ENCODE measurements at regions not wholly inside any gene's neighbourhood (a gene's known extent, or its start where the extent isn't known, plus 50 kb on each side); places are given as distances from the start of the nearest gene placed in this dataset.

- no peaks in the 10 kb centered on the region for H3K36me3 Mint-ChIP-seq (ENCODE audit: unreplicated experiment)
- no peak for DNase-seq (ENCODE audit: extremely low spot score, unreplicated experiment)
- no peaks in the 10 kb centered on the region for H3K27me3 Mint-ChIP-seq (ENCODE audit: unreplicated experiment)
- H3K4me1 Mint-ChIP-seq (ENCODE audit: unreplicated experiment): peaks cover 23% of the 10 kb centered on the region
- no peak overlapping the region for H3K27ac Mint-ChIP-seq (ENCODE audit: unreplicated experiment)
- no peaks in the 10 kb centered on the region for H3K9me3 Mint-ChIP-seq (ENCODE audit: unreplicated experiment)
- H3K4me3 Mint-ChIP-seq (ENCODE audit: unreplicated experiment): no peak overlapping the region
- TF ChIP-seq, protein P1, sequence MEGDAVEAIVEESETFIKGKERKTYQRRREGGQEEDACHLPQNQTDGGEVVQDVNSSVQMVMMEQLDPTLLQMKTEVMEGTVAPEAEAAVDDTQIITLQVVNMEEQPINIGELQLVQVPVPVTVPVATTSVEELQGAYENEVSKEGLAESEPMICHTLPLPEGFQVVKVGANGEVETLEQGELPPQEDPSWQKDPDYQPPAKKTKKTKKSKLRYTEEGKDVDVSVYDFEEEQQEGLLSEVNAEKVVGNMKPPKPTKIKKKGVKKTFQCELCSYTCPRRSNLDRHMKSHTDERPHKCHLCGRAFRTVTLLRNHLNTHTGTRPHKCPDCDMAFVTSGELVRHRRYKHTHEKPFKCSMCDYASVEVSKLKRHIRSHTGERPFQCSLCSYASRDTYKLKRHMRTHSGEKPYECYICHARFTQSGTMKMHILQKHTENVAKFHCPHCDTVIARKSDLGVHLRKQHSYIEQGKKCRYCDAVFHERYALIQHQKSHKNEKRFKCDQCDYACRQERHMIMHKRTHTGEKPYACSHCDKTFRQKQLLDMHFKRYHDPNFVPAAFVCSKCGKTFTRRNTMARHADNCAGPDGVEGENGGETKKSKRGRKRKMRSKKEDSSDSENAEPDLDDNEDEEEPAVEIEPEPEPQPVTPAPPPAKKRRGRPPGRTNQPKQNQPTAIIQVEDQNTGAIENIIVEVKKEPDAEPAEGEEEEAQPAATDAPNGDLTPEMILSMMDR (IDR thresholded peaks at IDR 0.05): no peak
Measured at GRCh38 chr10:91051829-91052228, 130.9 kb upstream of the ANKRD1 start.

DNA sequence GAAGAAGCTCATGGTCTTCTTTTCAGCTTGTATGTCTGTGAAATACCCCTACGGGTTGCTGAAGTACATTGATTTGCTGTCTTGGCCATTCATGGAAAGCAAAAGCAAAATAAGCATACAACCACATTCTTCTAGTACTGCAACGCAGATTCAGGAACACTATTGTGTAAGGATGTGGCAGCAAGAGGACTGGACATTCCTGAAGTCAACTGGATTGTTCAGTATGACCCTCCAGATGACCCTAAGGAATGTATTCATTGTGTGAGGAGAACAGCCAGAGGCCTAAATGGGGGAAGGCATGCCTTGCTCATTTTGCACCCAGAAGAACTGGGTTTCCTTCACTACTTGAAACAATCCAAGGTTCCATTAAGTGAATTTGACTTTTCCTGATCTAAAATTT lies 133.4 kb upstream of the ANKRD1 start:
- Mint-ChIP-seq H3K4me3 (ENCODE audit: unreplicated experiment) (no peak overlapping the region), H3K9me3 (ENCODE audit: unreplicated experiment) (no peaks in the 10 kb centered on the region), H3K27ac (ENCODE audit: unreplicated experiment) (no peak overlapping the region), H3K36me3 (ENCODE audit: unreplicated experiment) (no peaks in the 10 kb centered on the region), H3K27me3 (ENCODE audit: unreplicated experiment) (no peaks in the 10 kb centered on the region), H3K4me1 (ENCODE audit: unreplicated experiment) (peaks cover 23% of the 10 kb centered on the region)
- no peak for DNase-seq (ENCODE audit: extremely low spot score, unreplicated experiment)
- TF ChIP-seq, protein P1 (IDR thresholded peaks at IDR 0.05): no peak

- H3K4me3 Mint-ChIP-seq (ENCODE audit: unreplicated experiment): no peak overlapping the region
- peaks cover 14% of the 10 kb centered on the region for H3K4me1 Mint-ChIP-seq (ENCODE audit: unreplicated experiment)
- TF ChIP-seq, protein P1 (IDR thresholded peaks at IDR 0.05): no peak
- H3K27ac Mint-ChIP-seq (ENCODE audit: unreplicated experiment): no peak overlapping the region
- H3K36me3 Mint-ChIP-seq (ENCODE audit: unreplicated experiment): no peaks in the 10 kb centered on the region
- no peaks in the 10 kb centered on the region for H3K27me3 Mint-ChIP-seq (ENCODE audit: unreplicated experiment)
- no peak for DNase-seq (ENCODE audit: extremely low spot score, unreplicated experiment)
- no peaks in the 10 kb centered on the region for H3K9me3 Mint-ChIP-seq (ENCODE audit: unreplicated experiment)
Measured at GRCh38 chr10:91061187-91061586, 140.3 kb upstream of the ANKRD1 start.

DNA sequence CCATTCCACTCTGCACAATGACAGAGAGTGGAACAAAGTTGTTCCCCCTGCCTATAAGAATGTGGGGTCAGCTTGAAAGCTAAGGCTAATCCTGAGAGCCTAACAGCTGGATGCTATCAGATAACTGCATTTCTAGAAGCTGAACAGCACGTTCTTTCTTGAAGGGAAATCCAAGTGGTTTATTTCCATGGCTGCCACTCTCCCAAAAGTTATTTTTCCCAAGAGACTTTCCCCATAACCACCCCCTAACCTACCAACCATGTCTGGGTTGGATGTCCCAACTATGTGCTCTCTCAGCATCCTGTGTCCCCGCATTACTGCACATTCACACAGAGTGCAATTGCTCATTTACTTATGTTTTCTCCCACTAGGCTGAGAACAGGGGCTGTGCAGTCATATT lies 140.7 kb upstream of the ANKRD1 start:
- Mint-ChIP-seq H3K36me3 (ENCODE audit: unreplicated experiment) (no peaks in the 10 kb centered on the region), H3K27me3 (ENCODE audit: unreplicated experiment) (no peaks in the 10 kb centered on the region), H3K4me1 (ENCODE audit: unreplicated experiment) (peaks cover 15% of the 10 kb centered on the region), H3K27ac (ENCODE audit: unreplicated experiment) (no peak overlapping the region), H3K9me3 (ENCODE audit: unreplicated experiment) (no peaks in the 10 kb centered on the region), H3K4me3 (ENCODE audit: unreplicated experiment) (no peak overlapping the region)
- TF ChIP-seq, protein P1 (IDR thresholded peaks at IDR 0.05): no peak
- no peak for DNase-seq (ENCODE audit: extremely low spot score, unreplicated experiment)

GRCh38 chr10:91062091-91062490 lies 141.2 kb upstream of the ANKRD1 start:
- no peak for DNase-seq (ENCODE audit: extremely low spot score, unreplicated experiment)
- Mint-ChIP-seq H3K4me3 (ENCODE audit: unreplicated experiment) (no peak overlapping the region), H3K27me3 (ENCODE audit: unreplicated experiment) (no peaks in the 10 kb centered on the region), H3K27ac (ENCODE audit: unreplicated experiment) (no peak overlapping the region), H3K9me3 (ENCODE audit: unreplicated experiment) (no peaks in the 10 kb centered on the region), H3K36me3 (ENCODE audit: unreplicated experiment) (no peaks in the 10 kb centered on the region), H3K4me1 (ENCODE audit: unreplicated experiment) (peaks cover 15% of the 10 kb centered on the region)
- TF ChIP-seq, protein P1 (IDR thresholded peaks at IDR 0.05): no peak

Measured in osteocyte (in vitro differentiated cells).